ENCODE measurements at regions not wholly inside any gene's neighbourhood (a gene's known extent, or its start where the extent isn't known, plus 50 kb on each side); places are given as distances from the start of the nearest gene placed in this dataset.

DNA sequence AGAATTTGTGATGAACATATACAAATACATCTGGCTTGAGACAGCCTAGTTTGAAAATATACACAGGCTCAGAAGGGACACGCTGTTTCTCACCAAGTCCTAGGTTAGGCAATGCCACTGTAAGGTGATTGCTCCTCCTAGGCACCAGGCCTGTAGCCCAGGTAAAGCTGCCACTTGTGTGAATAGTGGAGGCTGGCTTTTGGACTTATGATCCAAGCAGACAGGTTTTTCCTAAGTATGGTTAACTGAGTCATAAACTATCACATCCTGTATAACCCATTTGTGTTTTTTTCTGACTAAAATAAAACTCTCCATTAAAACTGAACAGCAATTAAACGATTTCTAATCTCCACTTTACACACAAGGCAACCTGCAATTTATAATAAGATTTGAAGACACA is 81.0 kb downstream of the SEMA4F start:
- Mint-ChIP-seq H3K4me1 (ENCODE audit: low read depth, unreplicated experiment) (peaks cover 13% of the 10 kb centered on the region), H3K27me3 (ENCODE audit: low read depth, unreplicated experiment) (no peaks in the 10 kb centered on the region), H3K36me3 (ENCODE audit: low read depth, unreplicated experiment) (no peaks in the 10 kb centered on the region), H3K4me3 (ENCODE audit: unreplicated experiment) (no peak overlapping the region), H3K27ac (ENCODE audit: unreplicated experiment) (no peak overlapping the region), H3K9me3 (ENCODE audit: unreplicated experiment) (peaks cover 4% of the 10 kb centered on the region)
- no peak for FAIRE-seq
- no peak for TF ChIP-seq EZH2 (IDR thresholded peaks at IDR 0.05; ENCODE audit: insufficient read depth, low read length)
- TF ChIP-seq, protein P1, sequence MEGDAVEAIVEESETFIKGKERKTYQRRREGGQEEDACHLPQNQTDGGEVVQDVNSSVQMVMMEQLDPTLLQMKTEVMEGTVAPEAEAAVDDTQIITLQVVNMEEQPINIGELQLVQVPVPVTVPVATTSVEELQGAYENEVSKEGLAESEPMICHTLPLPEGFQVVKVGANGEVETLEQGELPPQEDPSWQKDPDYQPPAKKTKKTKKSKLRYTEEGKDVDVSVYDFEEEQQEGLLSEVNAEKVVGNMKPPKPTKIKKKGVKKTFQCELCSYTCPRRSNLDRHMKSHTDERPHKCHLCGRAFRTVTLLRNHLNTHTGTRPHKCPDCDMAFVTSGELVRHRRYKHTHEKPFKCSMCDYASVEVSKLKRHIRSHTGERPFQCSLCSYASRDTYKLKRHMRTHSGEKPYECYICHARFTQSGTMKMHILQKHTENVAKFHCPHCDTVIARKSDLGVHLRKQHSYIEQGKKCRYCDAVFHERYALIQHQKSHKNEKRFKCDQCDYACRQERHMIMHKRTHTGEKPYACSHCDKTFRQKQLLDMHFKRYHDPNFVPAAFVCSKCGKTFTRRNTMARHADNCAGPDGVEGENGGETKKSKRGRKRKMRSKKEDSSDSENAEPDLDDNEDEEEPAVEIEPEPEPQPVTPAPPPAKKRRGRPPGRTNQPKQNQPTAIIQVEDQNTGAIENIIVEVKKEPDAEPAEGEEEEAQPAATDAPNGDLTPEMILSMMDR (IDR thresholded peaks at IDR 0.05; ENCODE audit: insufficient read depth, low read depth, low read length): no peak
- Histone ChIP-seq H3K79me2 (ENCODE audit: insufficient read depth, low read length) (no peaks in the 10 kb centered on the region), H2AFZ (ENCODE audit: low read depth, low read length) (peak overlapping the region; percentile 26), H3K27ac (ENCODE audit: low read depth, low read length) (no peak overlapping the region), H3K27me3 (ENCODE audit: insufficient read depth, low read length) (no peaks in the 10 kb centered on the region), H3K4me1 (ENCODE audit: insufficient read depth, low read length) (peaks cover 4% of the 10 kb centered on the region), H3K36me3 (ENCODE audit: insufficient read depth, low read length) (no peaks in the 10 kb centered on the region), H3K9me3 (ENCODE audit: insufficient read depth, low read depth, low read length) (no peaks in the 10 kb centered on the region), H3K9ac (ENCODE audit: low read length) (no peak overlapping the region), H3K4me3 (ENCODE audit: insufficient read depth, low read depth, low read length) (no peak overlapping the region), H4K20me1 (ENCODE audit: insufficient read depth, low read length) (no peaks in the 10 kb centered on the region), H3K4me2 (ENCODE audit: low read length) (peak overlapping the region; percentile 20)
- DNase-seq (ENCODE audit: low read depth): peak; percentile 10

DNA sequence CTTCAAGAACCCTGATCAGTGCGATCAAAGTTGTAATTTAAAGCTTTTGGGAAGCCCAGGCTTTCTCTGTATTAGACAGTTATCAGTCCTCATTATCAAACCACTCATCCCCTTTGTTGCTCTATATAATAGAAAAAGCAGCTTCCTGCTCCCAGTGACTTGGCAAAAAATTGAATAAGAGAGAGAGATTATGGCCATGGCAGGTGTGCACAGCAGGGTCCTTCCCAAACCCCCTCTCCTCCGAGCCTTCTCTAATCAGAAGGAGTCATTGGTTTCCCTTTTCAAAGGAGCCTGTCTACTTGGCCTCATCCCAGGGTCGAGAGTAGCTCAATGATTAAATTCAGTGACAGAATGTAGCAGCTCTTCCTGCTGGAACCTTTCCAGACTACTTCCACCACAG is 81.5 kb downstream of the SEMA4F start:
- no peaks in the 10 kb centered on the region for H3K36me3 ChIP-seq (ENCODE audit: insufficient read depth, low read length)
- H2AFZ ChIP-seq (ENCODE audit: low read depth, low read length): no peak overlapping the region
- no peak for DNase-seq (ENCODE audit: low read depth)
- H3K4me2 ChIP-seq (ENCODE audit: low read length): peak overlapping the region; percentile 20
- H3K4me3 Mint-ChIP-seq (ENCODE audit: unreplicated experiment): no peak overlapping the region
- no peaks in the 10 kb centered on the region for H3K36me3 Mint-ChIP-seq (ENCODE audit: low read depth, unreplicated experiment)
- H3K79me2 ChIP-seq (ENCODE audit: insufficient read depth, low read length): no peaks in the 10 kb centered on the region
- H3K9me3 ChIP-seq (ENCODE audit: insufficient read depth, low read depth, low read length): no peaks in the 10 kb centered on the region
- TF ChIP-seq, protein P1 (IDR thresholded peaks at IDR 0.05; ENCODE audit: insufficient read depth, low read depth, low read length): no peak
- no peak for TF ChIP-seq EZH2 (IDR thresholded peaks at IDR 0.05; ENCODE audit: insufficient read depth, low read length)
- no peaks in the 10 kb centered on the region for H3K27me3 Mint-ChIP-seq (ENCODE audit: low read depth, unreplicated experiment)
- H4K20me1 ChIP-seq (ENCODE audit: insufficient read depth, low read length): no peaks in the 10 kb centered on the region
- H3K27ac Mint-ChIP-seq (ENCODE audit: unreplicated experiment): no peak overlapping the region
- H3K9me3 Mint-ChIP-seq (ENCODE audit: unreplicated experiment): peaks cover 4% of the 10 kb centered on the region
- no peaks in the 10 kb centered on the region for H3K27me3 ChIP-seq (ENCODE audit: insufficient read depth, low read length)
- H3K4me1 ChIP-seq (ENCODE audit: insufficient read depth, low read length): peaks cover 9% of the 10 kb centered on the region
- no peak overlapping the region for H3K4me3 ChIP-seq (ENCODE audit: insufficient read depth, low read depth, low read length)
- H3K9ac ChIP-seq (ENCODE audit: low read length): no peak overlapping the region
- H3K27ac ChIP-seq (ENCODE audit: low read depth, low read length): no peak overlapping the region
- no peak for FAIRE-seq
- H3K4me1 Mint-ChIP-seq (ENCODE audit: low read depth, unreplicated experiment): peaks cover 17% of the 10 kb centered on the region

DNA sequence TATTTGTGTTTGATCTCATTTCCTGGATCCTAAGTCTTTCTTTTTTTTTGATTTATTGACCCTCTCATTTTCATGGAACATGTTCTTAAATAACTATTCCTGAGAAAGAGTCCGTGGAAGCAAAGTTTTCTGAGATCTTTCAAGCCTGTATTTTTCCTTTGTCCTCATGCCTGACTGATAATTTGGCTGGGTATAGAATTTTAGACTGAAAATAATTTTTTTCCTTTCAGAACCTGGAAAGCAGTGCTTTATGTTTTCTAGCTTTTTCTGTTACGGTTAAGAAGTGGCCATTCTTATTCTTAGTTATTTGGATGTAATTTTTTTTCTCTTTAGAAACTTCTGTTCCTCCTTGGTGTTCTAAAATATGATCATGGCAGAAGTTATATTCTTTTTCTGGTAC is 82.5 kb downstream of the SEMA4F start:
- H3K9ac ChIP-seq (ENCODE audit: low read length): no peak overlapping the region
- peaks cover 19% of the 10 kb centered on the region for H3K4me1 ChIP-seq (ENCODE audit: insufficient read depth, low read length)
- no peak overlapping the region for H3K4me3 ChIP-seq (ENCODE audit: insufficient read depth, low read depth, low read length)
- no peak overlapping the region for H3K27ac ChIP-seq (ENCODE audit: low read depth, low read length)
- Mint-ChIP-seq H3K4me1 (ENCODE audit: low read depth, unreplicated experiment) (peaks cover 27% of the 10 kb centered on the region), H3K9me3 (ENCODE audit: unreplicated experiment) (peaks cover 4% of the 10 kb centered on the region), H3K36me3 (ENCODE audit: low read depth, unreplicated experiment) (no peaks in the 10 kb centered on the region), H3K27ac (ENCODE audit: unreplicated experiment) (no peak overlapping the region), H3K27me3 (ENCODE audit: low read depth, unreplicated experiment) (no peaks in the 10 kb centered on the region), H3K4me3 (ENCODE audit: unreplicated experiment) (no peak overlapping the region)
- no peak overlapping the region for H3K4me2 ChIP-seq (ENCODE audit: low read length)
- no peaks in the 10 kb centered on the region for H3K79me2 ChIP-seq (ENCODE audit: insufficient read depth, low read length)
- no peaks in the 10 kb centered on the region for H3K9me3 ChIP-seq (ENCODE audit: insufficient read depth, low read depth, low read length)
- TF ChIP-seq, protein P1 (IDR thresholded peaks at IDR 0.05; ENCODE audit: insufficient read depth, low read depth, low read length): no peak
- H3K27me3 ChIP-seq (ENCODE audit: insufficient read depth, low read length): no peaks in the 10 kb centered on the region
- no peak overlapping the region for H2AFZ ChIP-seq (ENCODE audit: low read depth, low read length)
- DNase-seq (ENCODE audit: low read depth) (no peak), FAIRE-seq (no peak)
- no peaks in the 10 kb centered on the region for H3K36me3 ChIP-seq (ENCODE audit: insufficient read depth, low read length)
- H4K20me1 ChIP-seq (ENCODE audit: insufficient read depth, low read length): no peaks in the 10 kb centered on the region
